ENCODE measurements at regions not wholly inside any gene's neighbourhood (a gene's known extent, or its start where the extent isn't known, plus 50 kb on each side); places are given as distances from the start of the nearest gene placed in this dataset.

GRCh38 chr4:57254754-57255153, 144.6 kb upstream of the IGFBP7 start:
- Histone ChIP-seq H3K4me3 (no peak overlapping the region), H4K20me1 (replicated peaks; ENCODE audit: insufficient read depth) (no peaks in the 10 kb centered on the region), H3K27me3 (ENCODE audit: insufficient read depth) (no peaks in the 10 kb centered on the region), H3K79me2 (replicated peaks; ENCODE audit: insufficient read depth) (no peaks in the 10 kb centered on the region), H3K36me3 (ENCODE audit: insufficient read depth) (no peaks in the 10 kb centered on the region), H3K4me2 (no peak overlapping the region), H3K9me2 (ENCODE audit: insufficient read depth) (no peaks in the 10 kb centered on the region; the same call in 1 of the 2 replicates), H3K4me1 (ENCODE audit: insufficient read depth) (0 out of 2 replicates have a peak, but pooled peaks cover 3% of the 10 kb centered on the region), H3K27ac (ENCODE audit: low read depth) (no peak overlapping the region), H2AFZ (no peak overlapping the region), H3F3A (replicated peaks; ENCODE audit: low read depth) (no peaks in the 10 kb centered on the region)
- Mint-ChIP-seq H3K4me3 (no peak overlapping the region), H3K4me1 (peaks cover 12% of the 10 kb centered on the region; the same call in 2 of the 3 replicates), H3K27me3 (ENCODE audit: insufficient read depth, low read depth, poor library complexity) (no peaks in the 10 kb centered on the region), H3K27ac (no peak overlapping the region), H3K36me3 (ENCODE audit: low read depth) (no peaks in the 10 kb centered on the region), H3K9me3 (peaks cover 4% of the 10 kb centered on the region; the same call in 1 of the 3 replicates)
- ATAC-seq (no peak), DNase-seq (ENCODE audit: low spot score) (no peak)
- TF ChIP-seq ZNF462 (CRISPR knock-in tag; IDR thresholded peaks at IDR 0.05) (no peak), JUNB (IDR thresholded peaks at IDR 0.05; ENCODE audit: unreplicated experiment) (no peak), ZNF331 (CRISPR knock-in tag; IDR thresholded peaks at IDR 0.05; ENCODE audit: low read depth) (no peak), NANOG (IDR thresholded peaks at IDR 0.05; ENCODE audit: borderline replicate concordance) (no peak), POLR2AphosphoS5 (IDR thresholded peaks at IDR 0.05; ENCODE audit: low read depth) (no peak), CTCF (conservative IDR thresholded peaks at IDR 0.05; ENCODE audit: low read depth in 2 of 2) (no peak), EZH2phosphoT487 (IDR thresholded peaks at IDR 0.05; ENCODE audit: unreplicated experiment) (no peak), EZH2 (IDR thresholded peaks at IDR 0.05; ENCODE audit: low read depth, unreplicated experiment) (no peak), CREB1 (CRISPR knock-in tag; IDR thresholded peaks at IDR 0.05; ENCODE audit: low read depth) (no peak), REST (IDR thresholded peaks at IDR 0.05; ENCODE audit: unreplicated experiment) (no peak), ZNF114 (CRISPR knock-in tag; IDR thresholded peaks at IDR 0.05) (no peak), STAT1 (IDR thresholded peaks at IDR 0.05; ENCODE audit: unreplicated experiment) (no peak), ETS1 (IDR thresholded peaks at IDR 0.05) (no peak)

All from GM23338 (cell line).